Esophagus squamous epithelium (tissue), 5 donors: ENCODE measurements at regions not wholly inside any gene's neighbourhood (a gene's known extent, or its start where the extent isn't known, plus 50 kb on each side); places are given as distances from the start of the nearest gene placed in this dataset.

Experiments
- DNase-seq: peaks from one replicate; lab custom pipeline; 2025; lab: John Stamatoyannopoulos, UW
- H3K27ac ChIP-seq, 4 donors: fragments of 200-600 bp; sonication (generic); one replicate each; pipeline ENCODE4 v1.5.1; 2016 to 2019; ENCODE audit warnings: mild to moderate bottlenecking in 1 of 4
- H3K27me3 ChIP-seq, 4 donors: fragments of 200-600 bp; sonication (generic); 1 replicate in 3 of 4; 2 replicates in 1 of 4; pipeline versions ENCODE4 v1.5.1 to v1.6.0; 2017 to 2021; ENCODE audit warnings: antibody characterized with exemption in 1 of 4
- H3K36me3 ChIP-seq, 3 donors: fragments of 200-600 bp; sonication (generic); one replicate each; pipeline ENCODE4 v1.5.1; 2016 to 2019
- H3K4me1 ChIP-seq, 3 donors: fragments of 200-600 bp; sonication (generic); one replicate each; pipeline ENCODE4 v1.5.1; 2017 to 2019
- H3K4me3 ChIP-seq, 4 donors: fragments of 200-600 bp; sonication (generic); 1 replicate in 3 of 4; 2 replicates in 1 of 4; pipeline ENCODE4 v1.5.1; 2016 to 2019; ENCODE audit warnings: mild to moderate bottlenecking in 2 of 4, moderate library complexity in 1 of 4
- H3K9me3 ChIP-seq, 3 donors: fragments of 200-600 bp; sonication (generic); one replicate each; pipeline ENCODE4 v1.5.1; 2016 to 2019
- POLR2A ChIP-seq, 4 donors: fragments of 450-650 bp; IDR thresholded peaks; one replicate each; pipeline ENCODE4 v1.6.1; 2017; ENCODE audit warnings: antibody characterized with exemption in 4 of 4, mild to moderate bottlenecking in 4 of 4, moderate library complexity in 3 of 4
- WGBS, 2 donors: methylation state at CpG; one replicate each; pipeline ENCODE4 v1.1.5; 2018; 5-methylcytosine and 5-hydroxymethylcytosine counted together
- intact Hi-C: fragments of 100-400 bp; cut with DNase I; formaldehyde crosslinking; loops from one replicate; pipeline ENCODE4 v1.15.0; 2022
- TF ChIP-seq, protein P1 (sequence below), 6 experiments: fragments of 450-650 bp in 4 of 6; fragments of 200-600 bp in 2 of 6; sonication (generic) in 2 of 6; IDR thresholded peaks; one replicate each; pipeline ENCODE4 v1.5.1; 2016 to 2019; ENCODE audit warnings: antibody characterized with exemption in 6 of 6, mild to moderate bottlenecking in 4 of 6, moderate library complexity in 4 of 6
- donor health status: DM: yes; HTN: yes; CAD: no.

GRCh38 chr14:101200650-101201516, 297.4 kb upstream of the RTL1 start:
- H3K36me3 ChIP-seq, result no peaks in the 10 kb centered on the region
- no peak for DNase-seq
- H3K27me3 ChIP-seq, result no peaks in the 10 kb centered on the region
- H3K9me3 ChIP-seq, result peaks cover 0 to 12% (median 1%) of the 10 kb centered on the region in 3 donors
- WGBS, 2 donors, result 81 to 82% methylated on average over 10 of the region's 12 CpGs
- H3K27ac ChIP-seq, result no peak overlapping the region
- peaks cover 0 to 10% (median 0%) of the 10 kb centered on the region in 3 donors for H3K4me1 ChIP-seq
- intact Hi-C loops, result no loop called here
- H3K4me3 ChIP-seq, result no peak overlapping the region
- TF ChIP-seq POLR2A (IDR thresholded peaks at IDR 0.05), result no peak
- TF ChIP-seq, protein P1, sequence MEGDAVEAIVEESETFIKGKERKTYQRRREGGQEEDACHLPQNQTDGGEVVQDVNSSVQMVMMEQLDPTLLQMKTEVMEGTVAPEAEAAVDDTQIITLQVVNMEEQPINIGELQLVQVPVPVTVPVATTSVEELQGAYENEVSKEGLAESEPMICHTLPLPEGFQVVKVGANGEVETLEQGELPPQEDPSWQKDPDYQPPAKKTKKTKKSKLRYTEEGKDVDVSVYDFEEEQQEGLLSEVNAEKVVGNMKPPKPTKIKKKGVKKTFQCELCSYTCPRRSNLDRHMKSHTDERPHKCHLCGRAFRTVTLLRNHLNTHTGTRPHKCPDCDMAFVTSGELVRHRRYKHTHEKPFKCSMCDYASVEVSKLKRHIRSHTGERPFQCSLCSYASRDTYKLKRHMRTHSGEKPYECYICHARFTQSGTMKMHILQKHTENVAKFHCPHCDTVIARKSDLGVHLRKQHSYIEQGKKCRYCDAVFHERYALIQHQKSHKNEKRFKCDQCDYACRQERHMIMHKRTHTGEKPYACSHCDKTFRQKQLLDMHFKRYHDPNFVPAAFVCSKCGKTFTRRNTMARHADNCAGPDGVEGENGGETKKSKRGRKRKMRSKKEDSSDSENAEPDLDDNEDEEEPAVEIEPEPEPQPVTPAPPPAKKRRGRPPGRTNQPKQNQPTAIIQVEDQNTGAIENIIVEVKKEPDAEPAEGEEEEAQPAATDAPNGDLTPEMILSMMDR (IDR thresholded peaks at IDR 0.05), result no peak

DNA sequence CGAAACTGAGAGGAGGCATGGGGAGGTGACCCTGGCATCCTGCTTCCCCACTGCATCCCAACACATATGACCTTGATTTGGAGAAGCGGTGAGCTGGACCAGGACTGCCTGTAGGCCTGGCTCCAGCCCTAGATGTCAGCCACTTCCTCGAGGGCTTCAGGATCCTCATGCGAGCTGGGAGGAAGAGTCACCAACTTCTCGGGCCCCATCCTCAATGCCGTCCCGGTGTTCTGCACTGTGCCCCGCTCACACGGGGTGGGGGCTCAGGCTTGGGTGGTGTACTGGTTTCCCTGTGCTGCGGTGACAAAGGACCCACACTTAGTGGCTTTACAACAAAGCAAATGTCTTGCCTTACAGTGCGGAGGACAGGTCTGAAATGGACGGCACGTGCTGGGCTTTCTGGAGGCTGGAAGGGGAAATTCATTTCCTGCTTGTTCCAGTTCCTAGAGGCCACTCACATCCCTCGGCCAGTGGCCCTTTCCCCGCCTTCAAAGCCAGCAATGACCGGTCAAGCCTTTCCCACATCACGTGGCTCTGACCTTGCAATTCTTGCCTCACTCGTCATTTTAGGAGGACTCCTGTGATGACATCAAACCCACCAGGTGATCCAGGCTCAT, 298.1 kb upstream of the RTL1 start:
- DNase-seq, result no peak
- intact Hi-C loops, result no loop called here
- TF ChIP-seq POLR2A (IDR thresholded peaks at IDR 0.05), result no peak
- TF ChIP-seq, protein P1 (IDR thresholded peaks at IDR 0.05), result no peak
- no peak overlapping the region for H3K27ac ChIP-seq
- WGBS, 2 donors, result 81 to 83% methylated on average over 7 to 17 of the region's 18 CpGs
- no peak overlapping the region for H3K4me3 ChIP-seq
- H3K27me3 ChIP-seq, result no peaks in the 10 kb centered on the region
- H3K9me3 ChIP-seq, result peaks cover 0 to 17% (median 6%) of the 10 kb centered on the region in 3 donors
- no peaks in the 10 kb centered on the region for H3K36me3 ChIP-seq
- peaks cover 0 to 5% (median 0%) of the 10 kb centered on the region in 3 donors for H3K4me1 ChIP-seq

DNA sequence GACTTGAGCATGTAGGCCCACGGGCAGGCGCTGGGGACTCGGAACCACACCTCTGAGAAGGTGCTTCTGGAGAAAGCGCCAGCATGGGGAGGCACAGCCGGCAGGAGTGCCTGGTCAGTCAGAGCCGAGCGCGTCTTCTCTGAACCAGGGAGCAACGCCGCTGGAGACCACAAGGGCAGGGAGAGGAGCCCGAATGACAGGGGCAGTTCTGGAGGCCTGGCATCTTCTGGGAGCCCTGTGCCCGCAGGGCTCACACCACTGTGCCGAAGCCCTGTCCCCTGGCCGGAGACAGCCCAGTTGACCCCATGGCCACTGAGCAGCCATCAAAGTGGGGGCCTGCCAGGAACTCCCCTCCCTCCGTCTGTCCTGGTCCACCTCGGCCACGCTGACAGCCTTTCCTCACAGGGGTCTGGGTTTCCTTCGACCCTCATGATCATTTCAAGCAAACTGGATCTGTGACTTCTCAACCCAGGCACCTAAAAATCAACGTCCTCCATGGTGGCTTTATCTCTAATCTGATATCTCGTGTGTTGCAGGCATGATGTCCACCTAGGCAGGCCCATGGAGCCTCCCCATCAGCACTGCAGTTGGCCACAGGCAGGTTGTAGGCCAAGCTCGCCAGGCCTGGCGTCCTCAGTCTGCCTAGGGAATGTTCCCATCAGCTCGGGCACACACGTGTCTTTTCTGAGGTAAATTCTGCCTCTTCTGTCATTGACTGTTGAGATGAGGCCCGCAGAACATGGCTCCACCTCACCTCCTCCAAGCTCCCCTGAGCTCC, 299.3 kb upstream of the RTL1 start:
- H3K9me3 ChIP-seq, result peaks cover 0 to 17% (median 6%) of the 10 kb centered on the region in 3 donors
- no peak overlapping the region for H3K27ac ChIP-seq
- intact Hi-C loops, result no loop called here
- H3K4me3 ChIP-seq, result no peak overlapping the region
- H3K4me1 ChIP-seq, result no peaks in the 10 kb centered on the region
- DNase-seq, result no peak
- TF ChIP-seq, protein P1 (IDR thresholded peaks at IDR 0.05), result no peak
- TF ChIP-seq POLR2A (IDR thresholded peaks at IDR 0.05), result no peak
- no peaks in the 10 kb centered on the region for H3K36me3 ChIP-seq
- WGBS, 2 donors, result 57 to 86% methylated on average over 8 to 23 of the region's 25 CpGs
- H3K27me3 ChIP-seq, result no peaks in the 10 kb centered on the region

- WGBS, 2 donors, result 69 to 91% methylated on average over 3 of the region's 3 CpGs
Measured at GRCh38 chr14:101206556-101206955, 303.0 kb upstream of the RTL1 start.

More at GRCh38 chr14:101206556-101206955, 303.0 kb upstream of the RTL1 start:
- intact Hi-C loops, result no loop called here
- no peaks in the 10 kb centered on the region for H3K4me1 ChIP-seq
- H3K27ac ChIP-seq, result no peak overlapping the region
- no peaks in the 10 kb centered on the region for H3K36me3 ChIP-seq
- no peak overlapping the region for H3K4me3 ChIP-seq
- no peak for DNase-seq
- peaks cover 0 to 45% (median 21%) of the 10 kb centered on the region in 3 donors for H3K9me3 ChIP-seq
- no peaks in the 10 kb centered on the region for H3K27me3 ChIP-seq
- TF ChIP-seq, protein P1 (IDR thresholded peaks at IDR 0.05), result no peak
- no peak for TF ChIP-seq POLR2A (IDR thresholded peaks at IDR 0.05)
